ENCODE measurements at regions not wholly inside any gene's neighbourhood (a gene's known extent, or its start where the extent isn't known, plus 50 kb on each side); places are given as distances from the start of the nearest gene placed in this dataset.

- Mint-ChIP-seq H3K4me1 (ENCODE audit: low read depth, unreplicated experiment) (no peaks in the 10 kb centered on the region), H3K27me3 (ENCODE audit: unreplicated experiment) (no peaks in the 10 kb centered on the region), H3K36me3 (ENCODE audit: unreplicated experiment) (no peaks in the 10 kb centered on the region), H3K9me3 (ENCODE audit: unreplicated experiment) (no peaks in the 10 kb centered on the region), H3K27ac (ENCODE audit: unreplicated experiment) (no peak overlapping the region), H3K4me3 (ENCODE audit: unreplicated experiment) (no peak overlapping the region)
- TF ChIP-seq, protein P1, sequence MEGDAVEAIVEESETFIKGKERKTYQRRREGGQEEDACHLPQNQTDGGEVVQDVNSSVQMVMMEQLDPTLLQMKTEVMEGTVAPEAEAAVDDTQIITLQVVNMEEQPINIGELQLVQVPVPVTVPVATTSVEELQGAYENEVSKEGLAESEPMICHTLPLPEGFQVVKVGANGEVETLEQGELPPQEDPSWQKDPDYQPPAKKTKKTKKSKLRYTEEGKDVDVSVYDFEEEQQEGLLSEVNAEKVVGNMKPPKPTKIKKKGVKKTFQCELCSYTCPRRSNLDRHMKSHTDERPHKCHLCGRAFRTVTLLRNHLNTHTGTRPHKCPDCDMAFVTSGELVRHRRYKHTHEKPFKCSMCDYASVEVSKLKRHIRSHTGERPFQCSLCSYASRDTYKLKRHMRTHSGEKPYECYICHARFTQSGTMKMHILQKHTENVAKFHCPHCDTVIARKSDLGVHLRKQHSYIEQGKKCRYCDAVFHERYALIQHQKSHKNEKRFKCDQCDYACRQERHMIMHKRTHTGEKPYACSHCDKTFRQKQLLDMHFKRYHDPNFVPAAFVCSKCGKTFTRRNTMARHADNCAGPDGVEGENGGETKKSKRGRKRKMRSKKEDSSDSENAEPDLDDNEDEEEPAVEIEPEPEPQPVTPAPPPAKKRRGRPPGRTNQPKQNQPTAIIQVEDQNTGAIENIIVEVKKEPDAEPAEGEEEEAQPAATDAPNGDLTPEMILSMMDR (IDR thresholded peaks at IDR 0.05; ENCODE audit: partially characterized antibody, unreplicated experiment): no peak
- DNase-seq: no peak
These were observed 214.5 kb upstream of the CNTNAP2 start for GRCh38 chr7:145902123-145902522.

DNA sequence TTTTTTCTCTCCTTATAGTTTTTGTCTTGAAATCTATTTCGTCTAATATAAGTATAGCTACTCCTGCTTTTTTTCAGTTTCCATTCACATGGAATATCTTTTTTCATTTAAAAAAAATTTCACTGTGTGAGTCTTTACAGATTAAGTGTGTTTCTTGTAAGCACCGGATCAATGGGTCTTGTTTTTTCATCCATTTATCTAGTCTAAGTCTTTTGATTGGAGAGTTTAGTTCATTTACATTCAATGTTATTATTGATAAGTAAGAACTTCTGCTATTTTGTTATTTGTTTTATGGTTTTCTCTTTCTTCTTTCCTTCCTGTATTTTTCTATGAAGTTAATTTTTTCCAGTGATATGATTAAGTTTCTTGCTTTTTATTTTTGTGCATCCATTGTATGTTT lies 216.7 kb upstream of the CNTNAP2 start:
- no peaks in the 10 kb centered on the region for H3K9me3 Mint-ChIP-seq (ENCODE audit: unreplicated experiment)
- no peaks in the 10 kb centered on the region for H3K36me3 Mint-ChIP-seq (ENCODE audit: unreplicated experiment)
- H3K4me1 Mint-ChIP-seq (ENCODE audit: low read depth, unreplicated experiment): no peaks in the 10 kb centered on the region
- DNase-seq: no peak
- H3K27ac Mint-ChIP-seq (ENCODE audit: unreplicated experiment): no peak overlapping the region
- H3K4me3 Mint-ChIP-seq (ENCODE audit: unreplicated experiment): no peak overlapping the region
- H3K27me3 Mint-ChIP-seq (ENCODE audit: unreplicated experiment): no peaks in the 10 kb centered on the region
- TF ChIP-seq, protein P1 (IDR thresholded peaks at IDR 0.05; ENCODE audit: partially characterized antibody, unreplicated experiment): no peak

DNA sequence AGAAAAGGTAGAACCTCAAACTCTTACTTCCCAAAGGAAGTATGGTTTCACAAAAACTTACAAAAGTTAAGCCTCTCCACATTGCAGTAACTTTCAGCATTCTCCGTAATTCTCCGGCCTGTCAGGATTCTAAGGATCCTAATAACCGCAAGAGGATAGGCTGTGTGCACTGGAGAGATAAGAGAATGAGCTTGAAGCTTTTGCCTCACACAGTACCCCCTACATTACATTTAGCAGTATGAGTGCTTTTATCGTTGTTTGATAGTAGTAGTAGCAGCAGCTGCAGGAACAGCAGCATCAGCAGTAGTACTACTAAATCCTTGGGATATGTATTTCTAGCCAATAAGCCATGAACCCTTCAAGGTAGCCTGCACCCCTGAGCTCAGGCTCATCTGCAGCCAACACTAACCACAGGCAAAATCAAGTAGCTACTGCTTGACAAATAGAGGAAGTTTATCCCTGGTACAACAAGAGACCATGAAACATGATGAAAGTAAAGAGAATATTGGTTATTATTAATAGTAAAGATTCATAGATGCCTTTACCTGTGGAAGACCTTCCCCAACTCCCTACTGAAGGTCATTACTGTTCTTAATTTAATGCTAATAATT lies 222.6 kb upstream of the CNTNAP2 start:
- DNase-seq: no peak
- no peaks in the 10 kb centered on the region for H3K4me1 Mint-ChIP-seq (ENCODE audit: low read depth, unreplicated experiment)
- TF ChIP-seq, protein P1 (IDR thresholded peaks at IDR 0.05; ENCODE audit: partially characterized antibody, unreplicated experiment): no peak
- no peaks in the 10 kb centered on the region for H3K36me3 Mint-ChIP-seq (ENCODE audit: unreplicated experiment)
- no peak overlapping the region for H3K27ac Mint-ChIP-seq (ENCODE audit: unreplicated experiment)
- H3K9me3 Mint-ChIP-seq (ENCODE audit: unreplicated experiment): no peaks in the 10 kb centered on the region
- no peaks in the 10 kb centered on the region for H3K27me3 Mint-ChIP-seq (ENCODE audit: unreplicated experiment)
- H3K4me3 Mint-ChIP-seq (ENCODE audit: unreplicated experiment): no peak overlapping the region

- H3K9me3 Mint-ChIP-seq (ENCODE audit: unreplicated experiment): no peaks in the 10 kb centered on the region
- no peak overlapping the region for H3K4me3 Mint-ChIP-seq (ENCODE audit: unreplicated experiment)
- H3K27ac Mint-ChIP-seq (ENCODE audit: unreplicated experiment): no peak overlapping the region
- peaks cover 3% of the 10 kb centered on the region for H3K27me3 Mint-ChIP-seq (ENCODE audit: unreplicated experiment)
- H3K36me3 Mint-ChIP-seq (ENCODE audit: unreplicated experiment): no peaks in the 10 kb centered on the region
- TF ChIP-seq, protein P1 (IDR thresholded peaks at IDR 0.05; ENCODE audit: partially characterized antibody, unreplicated experiment): no peak
- DNase-seq: no peak
- no peaks in the 10 kb centered on the region for H3K4me1 Mint-ChIP-seq (ENCODE audit: low read depth, unreplicated experiment)
These were observed 231.7 kb upstream of the CNTNAP2 start for GRCh38 chr7:145884716-145885514.

- H3K27me3 Mint-ChIP-seq (ENCODE audit: unreplicated experiment): peaks cover 3% of the 10 kb centered on the region
- no peaks in the 10 kb centered on the region for H3K36me3 Mint-ChIP-seq (ENCODE audit: unreplicated experiment)
- no peak overlapping the region for H3K27ac Mint-ChIP-seq (ENCODE audit: unreplicated experiment)
- TF ChIP-seq, protein P1 (IDR thresholded peaks at IDR 0.05; ENCODE audit: partially characterized antibody, unreplicated experiment): no peak
- H3K4me1 Mint-ChIP-seq (ENCODE audit: low read depth, unreplicated experiment): no peaks in the 10 kb centered on the region
- H3K4me3 Mint-ChIP-seq (ENCODE audit: unreplicated experiment): no peak overlapping the region
- H3K9me3 Mint-ChIP-seq (ENCODE audit: unreplicated experiment): no peaks in the 10 kb centered on the region
- no peak for DNase-seq
These were observed 240.2 kb upstream of the CNTNAP2 start for GRCh38 chr7:145876376-145876775.
